Activated CD8-positive, alpha-beta memory T cell treated with anti-CD3 and anti-CD28 coated beads for 48 hours (primary cell): ENCODE measurements at regions not wholly inside any gene's neighbourhood (a gene's known extent, or its start where the extent isn't known, plus 50 kb on each side); places are given as distances from the start of the nearest gene placed in this dataset.

Experiments used
- DNase-seq, 3 experiments: peaks; one replicate each; pipeline ENCODE4 v3.0.0-alpha.2; 2020; ENCODE audit warnings: low read depth in 2 of 3, low spot score in 2 of 3

DNA sequence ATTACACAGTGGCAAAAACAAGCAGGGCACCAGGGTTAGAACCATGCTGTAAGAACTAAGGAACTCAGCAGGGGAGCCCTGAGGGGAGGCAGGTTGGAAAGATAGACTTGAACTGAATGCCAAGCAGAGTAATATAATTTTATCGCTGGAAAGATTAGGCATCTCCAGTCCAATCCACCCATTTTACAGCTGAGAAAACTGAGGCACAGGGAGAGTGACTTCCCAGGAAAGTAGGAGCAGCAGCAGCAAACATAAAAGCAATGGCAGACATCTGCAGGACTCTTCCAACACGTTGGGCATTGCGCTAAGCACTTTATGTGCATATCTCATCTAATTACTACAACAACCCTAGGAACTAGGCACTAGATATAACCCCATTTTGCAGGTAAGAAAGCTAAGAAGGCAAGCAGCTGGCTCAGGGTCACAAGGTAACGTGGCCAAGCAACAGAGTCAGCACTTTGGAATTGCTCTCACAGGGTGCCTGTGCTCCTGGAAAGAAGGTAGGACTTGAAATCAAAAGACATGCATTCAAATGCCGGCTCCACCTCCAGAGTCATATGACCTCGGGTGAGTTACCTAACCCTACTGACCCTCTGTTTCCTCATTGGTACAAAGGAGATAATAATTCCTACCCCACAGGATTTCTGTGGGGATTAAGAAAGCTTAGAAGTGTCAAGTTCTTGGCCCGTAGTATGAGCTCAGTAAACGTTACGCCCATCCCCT lies 215.3 kb downstream of the BARX2 start:
- no peak for DNase-seq

DNA sequence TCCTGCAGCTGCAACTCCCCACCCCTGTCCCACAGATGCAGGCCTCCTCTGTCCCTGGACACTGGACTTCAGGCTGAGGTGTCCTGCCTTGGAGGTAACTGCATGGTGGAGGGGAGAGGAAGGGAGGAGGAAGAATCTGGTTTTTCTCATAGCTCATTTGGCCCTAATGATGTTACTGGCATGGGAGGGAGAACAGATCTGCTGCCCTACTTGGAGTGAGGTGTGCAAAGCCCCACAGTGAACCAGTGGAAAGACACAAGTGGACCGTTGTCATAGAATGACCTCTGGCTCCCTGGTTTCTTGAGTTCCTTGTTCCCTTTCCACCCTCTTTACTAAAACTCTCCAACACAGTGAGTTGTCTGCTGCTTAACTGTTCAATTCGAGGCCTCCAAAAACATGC lies 215.9 kb downstream of the BARX2 start:
- no peak for DNase-seq

DNA sequence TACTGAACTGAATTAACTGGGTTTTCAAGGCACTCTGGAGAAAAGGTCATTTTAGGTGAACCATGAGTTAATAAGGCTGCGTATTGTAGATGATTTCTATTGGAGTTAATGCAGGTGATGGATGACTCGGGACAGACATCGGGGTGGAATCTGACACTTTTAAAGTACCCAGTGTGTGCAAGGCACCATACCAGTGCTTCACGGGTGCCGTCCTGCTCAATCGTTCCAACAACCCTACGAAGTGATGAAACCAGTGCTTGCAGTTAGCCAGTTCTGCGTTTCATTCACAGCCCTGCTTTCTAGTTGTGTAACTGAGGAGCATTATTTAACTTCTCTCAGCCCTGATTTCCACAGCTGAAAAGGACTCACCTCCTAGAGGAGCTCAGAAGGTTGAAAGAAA lies 216.5 kb downstream of the BARX2 start:
- no peak for DNase-seq

DNA sequence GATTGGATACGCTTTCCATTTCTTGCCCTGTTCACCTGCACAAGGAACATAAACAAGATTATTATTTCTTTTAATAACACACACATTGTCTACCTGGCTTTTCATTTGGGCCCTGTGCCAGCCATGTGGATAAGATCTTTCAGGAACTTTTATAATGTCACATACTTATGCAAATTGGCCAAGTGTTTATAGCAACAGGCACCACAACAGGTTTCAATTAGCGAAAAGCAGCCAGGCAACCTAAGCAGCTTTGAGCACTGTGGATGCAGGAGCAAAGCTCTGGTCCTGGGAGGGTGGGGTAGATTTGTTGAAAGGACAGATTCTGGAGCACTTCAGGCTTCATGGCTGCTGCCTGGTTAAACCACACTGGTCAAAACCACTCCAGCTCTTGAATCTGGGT lies 217.4 kb downstream of the BARX2 start:
- no peak for DNase-seq

DNA sequence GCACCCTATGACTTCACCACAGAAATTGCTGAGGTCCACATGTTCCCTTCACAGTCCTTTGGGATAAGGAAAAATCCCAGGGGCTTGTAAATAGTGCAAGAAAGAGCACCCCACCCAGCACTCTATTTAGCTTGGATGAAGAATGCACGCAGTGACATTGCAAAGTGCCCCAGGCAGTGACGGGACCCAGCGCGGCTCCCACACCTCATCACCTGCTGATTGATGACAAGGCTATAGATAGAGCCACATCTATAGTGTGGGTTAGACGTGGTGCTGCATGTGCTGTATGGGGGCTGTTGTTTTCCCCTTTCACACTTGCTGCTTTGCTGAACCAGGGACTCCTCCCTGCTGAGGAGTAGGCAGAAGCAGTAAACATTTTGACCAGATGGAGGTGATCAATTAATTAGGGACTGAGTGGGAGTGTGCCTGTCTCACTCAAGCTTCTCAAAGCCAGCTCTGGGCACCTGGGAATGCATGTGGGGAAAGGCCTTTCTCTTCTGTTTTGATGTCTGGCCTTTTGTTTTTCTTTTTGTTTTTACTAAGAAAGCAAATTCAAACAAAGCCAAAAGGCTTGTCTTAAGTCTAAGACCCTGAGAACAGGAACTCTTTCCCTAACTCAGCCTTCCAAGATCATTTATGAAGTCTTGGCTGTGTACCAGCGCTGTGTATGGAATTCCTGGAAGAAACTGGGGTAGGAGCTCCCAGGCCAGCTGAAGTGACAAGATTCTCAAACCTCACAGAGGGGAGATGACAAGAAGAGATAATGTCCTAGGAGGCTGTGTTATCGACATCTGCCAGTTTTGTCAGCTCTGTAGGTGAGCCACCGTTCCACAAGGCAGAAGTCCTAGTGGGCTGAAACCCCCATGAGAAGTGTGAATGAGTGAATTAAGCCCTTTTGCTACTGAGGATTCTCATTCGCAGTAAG lies 219.7 kb downstream of the BARX2 start:
- DNase-seq = no peak

DNA sequence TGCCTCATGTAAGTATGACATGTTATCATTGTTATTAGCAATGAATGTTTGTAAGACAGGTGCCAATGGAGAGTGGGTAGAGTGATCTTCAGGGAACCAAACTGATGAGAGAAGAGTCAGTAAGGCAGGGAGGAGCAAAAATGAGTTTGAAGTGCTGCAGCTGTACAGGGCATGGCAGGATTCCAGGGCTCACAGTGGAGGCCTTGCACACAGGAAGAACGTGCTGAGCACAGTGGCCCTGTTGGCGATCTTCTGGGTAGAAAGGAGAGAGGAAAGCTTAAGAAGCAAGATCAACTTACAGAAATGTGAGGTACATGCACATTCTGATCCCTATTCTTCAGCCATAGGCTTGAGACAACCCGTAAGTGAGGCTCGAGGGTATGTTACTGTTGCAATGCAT lies 219.3 kb upstream of the TMEM45B start:
- no peak for DNase-seq

DNA sequence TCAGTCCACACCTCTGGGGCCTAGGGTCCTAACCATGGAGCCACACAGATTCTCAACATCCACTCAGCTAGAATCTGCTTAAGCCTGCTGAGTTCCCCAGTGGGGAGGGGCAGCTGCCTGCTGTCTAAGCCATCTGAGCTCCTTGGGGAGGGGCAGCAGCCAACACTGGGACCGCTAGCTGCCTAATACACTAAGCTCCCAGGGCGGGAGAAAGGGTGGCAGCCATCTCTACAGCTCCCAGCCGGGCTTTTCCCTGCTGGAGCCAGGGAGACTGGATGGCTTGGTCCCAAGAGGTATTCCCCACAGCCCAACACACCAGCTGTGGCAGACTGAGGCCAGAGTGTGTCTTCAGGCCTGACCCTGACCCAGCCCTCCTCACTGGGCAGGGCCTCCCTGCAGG lies 217.3 kb upstream of the TMEM45B start:
- DNase-seq = no peak

DNA sequence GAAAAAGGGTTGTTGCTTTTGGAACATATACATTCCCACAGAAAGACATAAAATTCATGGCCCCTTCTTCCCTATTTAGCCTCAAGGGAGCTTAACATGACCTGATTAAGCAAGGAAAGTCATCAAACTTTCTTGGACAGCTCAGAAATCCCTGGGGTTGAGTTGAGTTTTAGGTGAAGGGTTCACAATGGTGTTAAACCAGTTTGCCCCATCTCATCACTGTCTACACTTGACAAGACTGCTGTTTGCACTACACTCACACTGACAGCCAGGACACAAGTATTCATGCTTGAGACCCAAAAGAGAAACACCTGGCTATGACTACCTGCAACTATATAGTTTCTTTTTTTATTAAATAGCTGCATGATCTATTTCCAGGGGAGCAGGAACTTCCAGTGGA lies 209.8 kb upstream of the TMEM45B start:
- DNase-seq = no peak

DNA sequence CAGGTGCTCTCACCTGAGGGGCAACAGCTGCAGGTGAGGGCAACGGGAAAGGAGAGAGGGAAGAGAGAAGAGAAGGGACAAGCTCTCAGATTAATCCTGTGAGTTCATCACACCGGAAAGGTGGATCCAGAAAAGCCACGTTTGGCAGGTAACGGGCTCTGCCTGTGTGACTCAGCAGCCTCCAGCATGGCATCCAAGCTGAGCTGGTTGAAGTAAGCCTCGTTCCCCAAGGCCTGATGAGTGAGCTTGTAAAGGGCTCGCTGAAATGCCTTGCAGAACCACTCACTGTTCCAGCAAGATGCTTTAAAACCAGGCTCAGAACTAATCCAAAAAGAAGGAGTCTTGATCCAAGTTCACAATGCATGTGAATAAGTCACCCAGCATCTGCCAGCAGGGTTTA lies 206.9 kb upstream of the TMEM45B start:
- DNase-seq = no peak

DNA sequence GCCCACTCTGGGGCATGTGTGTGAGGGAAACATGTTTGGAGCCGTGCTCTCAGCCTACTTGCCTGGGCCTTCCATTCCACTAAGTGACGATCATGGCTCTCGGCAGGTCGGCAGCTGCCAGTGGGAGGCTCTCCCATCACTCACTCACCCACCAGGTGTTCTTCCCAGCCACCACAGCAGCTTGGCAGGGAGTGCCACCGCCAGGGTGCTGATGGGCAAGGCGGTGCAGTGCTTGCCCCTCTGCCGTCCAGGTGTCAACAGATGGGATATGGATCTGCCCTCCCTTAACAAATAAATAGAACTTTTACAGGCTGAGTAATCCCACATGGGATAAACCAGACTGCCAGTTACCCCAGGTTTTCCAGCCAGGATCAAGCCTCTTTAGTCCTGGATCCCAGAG lies 205.5 kb upstream of the TMEM45B start:
- no peak for DNase-seq

DNA sequence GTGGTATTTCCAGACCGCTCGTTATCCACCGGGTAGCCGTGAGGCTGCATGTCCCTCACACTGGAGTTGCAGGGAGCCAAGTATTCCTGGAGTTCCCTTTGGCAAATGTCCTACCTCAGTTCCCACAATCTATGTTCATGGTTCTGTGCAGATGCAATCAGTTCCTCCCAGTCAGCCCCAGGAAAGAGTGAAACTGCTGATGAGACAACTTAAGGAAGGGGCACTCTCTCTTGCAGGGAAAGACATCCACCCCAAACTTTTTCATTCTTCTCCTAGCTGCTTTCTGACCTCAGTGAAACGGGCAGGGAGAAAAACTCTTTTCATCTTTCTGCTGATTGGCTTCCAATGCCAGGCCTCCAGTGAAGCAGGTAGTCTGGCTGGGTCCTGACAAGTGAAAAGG lies 205.1 kb upstream of the TMEM45B start:
- DNase-seq = no peak

DNA sequence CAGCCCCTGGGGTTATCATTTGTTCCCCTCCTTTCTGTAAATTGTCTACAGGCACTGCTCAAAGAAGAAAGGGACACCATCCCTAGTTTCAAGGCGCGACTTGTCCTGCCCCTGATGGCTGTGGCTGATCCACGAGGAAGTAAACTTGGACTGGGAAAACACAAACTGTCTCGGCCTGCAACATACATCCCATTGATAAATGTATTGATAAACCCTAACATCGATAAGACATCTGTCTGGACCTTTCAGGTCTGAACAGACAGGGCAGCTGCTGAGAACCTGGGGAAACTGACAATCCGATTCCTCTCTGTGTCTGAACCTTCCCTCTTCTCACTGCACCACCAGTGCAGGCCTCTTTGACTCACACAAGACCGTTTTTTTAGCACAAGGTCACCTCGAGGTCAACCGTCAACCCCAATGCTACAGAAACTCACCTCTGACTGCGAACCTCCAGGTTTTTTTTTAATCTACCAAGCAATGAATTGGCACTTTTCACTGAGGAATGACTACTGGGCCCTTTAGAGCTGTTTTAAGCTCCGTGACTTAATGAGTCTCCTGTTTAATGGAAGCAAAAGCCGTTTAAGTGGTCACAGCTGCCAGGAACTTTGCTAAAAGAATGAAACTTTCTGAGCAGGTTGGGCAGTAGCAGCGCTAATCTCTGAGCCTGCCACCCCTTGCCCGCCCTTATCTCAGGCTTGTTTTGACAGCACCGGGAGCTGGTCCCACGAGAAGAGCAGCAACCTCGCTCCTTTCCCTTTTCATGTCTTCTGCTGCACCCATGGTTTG lies 203.8 kb upstream of the TMEM45B start:
- DNase-seq = no peak

DNA sequence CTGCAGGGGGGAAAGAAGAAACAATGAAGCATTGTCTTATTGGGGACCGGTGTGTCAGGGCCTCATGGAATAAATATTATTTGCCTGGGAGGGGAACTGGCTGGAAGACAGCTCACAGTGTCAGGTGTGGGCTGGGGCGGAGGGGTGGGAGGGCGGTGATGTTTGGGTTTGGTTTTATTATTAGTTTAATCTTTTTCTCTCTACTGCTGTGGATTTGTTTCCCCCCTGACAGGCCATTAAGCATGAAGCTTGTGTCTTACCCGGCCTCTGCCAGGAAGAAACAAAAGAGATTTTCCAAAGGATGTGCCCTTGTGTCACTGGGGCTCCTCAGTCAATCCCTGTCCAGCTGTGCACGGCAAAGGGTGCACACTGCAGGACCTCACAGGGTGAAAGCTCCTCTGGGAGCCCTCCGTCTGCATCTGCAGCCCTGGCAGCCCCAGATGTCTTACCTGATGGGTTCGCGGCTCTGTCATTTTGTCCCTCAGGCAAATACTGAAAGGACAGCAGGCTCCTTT lies 203.1 kb upstream of the TMEM45B start:
- no peak for DNase-seq

DNA sequence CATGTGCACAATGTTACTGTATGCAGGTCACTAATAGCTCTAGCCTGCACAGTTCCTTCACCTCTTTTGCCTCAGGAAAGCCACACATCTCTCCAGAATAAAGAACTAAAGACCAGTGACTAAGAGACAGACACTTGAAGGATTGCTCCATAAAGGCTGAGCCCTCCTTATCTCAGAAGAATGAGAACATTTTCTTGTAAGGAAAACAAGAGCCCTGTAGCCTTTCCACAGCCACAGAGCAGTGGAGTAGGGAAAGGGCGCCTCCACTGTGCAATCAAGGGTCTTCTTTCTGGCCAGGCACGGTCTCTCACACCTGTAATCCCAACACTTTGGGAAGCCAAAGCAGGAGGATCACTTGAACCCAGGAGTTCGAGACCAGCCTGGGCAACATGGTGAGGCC lies 202.6 kb upstream of the TMEM45B start:
- no peak for DNase-seq

DNA sequence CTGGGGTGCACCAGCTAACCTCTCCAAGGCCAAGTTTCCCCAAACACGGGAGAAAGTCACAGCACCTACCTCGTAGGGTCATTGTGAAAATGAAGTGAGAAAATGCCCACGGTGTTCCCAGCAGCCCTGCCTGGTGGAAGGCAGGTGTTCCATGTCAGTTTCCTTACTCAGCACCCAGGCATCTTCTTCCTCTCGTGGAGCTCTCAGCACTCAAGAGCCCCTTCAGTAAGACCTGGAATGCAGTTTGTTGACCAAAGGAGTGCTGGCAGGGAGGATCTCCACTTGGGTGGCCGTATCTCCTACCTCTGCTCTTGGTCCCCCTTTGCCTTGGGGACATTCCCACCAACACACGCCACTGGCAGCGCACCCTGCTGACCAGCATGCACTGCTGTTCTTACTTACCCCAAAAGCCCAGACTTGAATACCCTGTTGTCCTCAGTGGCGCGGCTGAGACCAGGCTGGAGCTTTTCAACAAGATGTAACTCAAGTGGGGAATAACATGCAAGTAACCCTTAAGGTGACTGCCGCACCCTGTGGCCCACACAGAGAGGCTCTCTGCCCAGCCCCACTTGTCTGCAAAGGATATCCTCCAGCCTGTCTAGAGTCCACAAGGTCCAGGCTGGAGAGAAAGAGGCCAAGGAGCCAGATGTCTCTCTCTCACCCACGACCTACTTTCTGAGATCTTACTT lies 201.2 kb upstream of the TMEM45B start:
- DNase-seq = no peak

DNA sequence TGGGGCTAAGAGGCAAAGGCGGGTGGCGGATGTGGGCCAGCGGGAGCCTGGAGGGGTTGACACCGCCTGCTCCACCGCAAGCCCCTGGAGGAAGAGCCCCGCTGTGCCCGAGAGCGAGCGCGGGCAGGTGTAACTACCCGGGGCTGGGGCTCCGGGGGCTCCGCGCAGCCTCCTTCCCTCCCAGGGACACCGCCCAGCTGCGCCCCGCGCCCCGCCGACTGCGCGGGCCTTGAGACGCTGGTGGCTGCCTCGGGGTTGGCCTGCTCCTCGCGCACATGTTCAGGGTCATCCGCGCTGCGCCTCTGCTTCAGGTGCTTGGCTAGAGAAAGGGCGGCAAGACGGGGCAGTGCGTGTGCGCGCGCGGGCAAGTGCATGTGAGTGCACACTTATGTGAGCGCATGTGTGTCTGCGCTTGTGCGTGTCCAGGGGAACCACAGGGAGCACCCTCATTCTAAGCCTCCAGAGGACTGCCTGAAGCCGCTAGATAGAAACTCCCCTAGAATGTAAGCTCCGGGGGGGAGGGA lies 197.5 kb upstream of the TMEM45B start:
- DNase-seq = no peak

DNA sequence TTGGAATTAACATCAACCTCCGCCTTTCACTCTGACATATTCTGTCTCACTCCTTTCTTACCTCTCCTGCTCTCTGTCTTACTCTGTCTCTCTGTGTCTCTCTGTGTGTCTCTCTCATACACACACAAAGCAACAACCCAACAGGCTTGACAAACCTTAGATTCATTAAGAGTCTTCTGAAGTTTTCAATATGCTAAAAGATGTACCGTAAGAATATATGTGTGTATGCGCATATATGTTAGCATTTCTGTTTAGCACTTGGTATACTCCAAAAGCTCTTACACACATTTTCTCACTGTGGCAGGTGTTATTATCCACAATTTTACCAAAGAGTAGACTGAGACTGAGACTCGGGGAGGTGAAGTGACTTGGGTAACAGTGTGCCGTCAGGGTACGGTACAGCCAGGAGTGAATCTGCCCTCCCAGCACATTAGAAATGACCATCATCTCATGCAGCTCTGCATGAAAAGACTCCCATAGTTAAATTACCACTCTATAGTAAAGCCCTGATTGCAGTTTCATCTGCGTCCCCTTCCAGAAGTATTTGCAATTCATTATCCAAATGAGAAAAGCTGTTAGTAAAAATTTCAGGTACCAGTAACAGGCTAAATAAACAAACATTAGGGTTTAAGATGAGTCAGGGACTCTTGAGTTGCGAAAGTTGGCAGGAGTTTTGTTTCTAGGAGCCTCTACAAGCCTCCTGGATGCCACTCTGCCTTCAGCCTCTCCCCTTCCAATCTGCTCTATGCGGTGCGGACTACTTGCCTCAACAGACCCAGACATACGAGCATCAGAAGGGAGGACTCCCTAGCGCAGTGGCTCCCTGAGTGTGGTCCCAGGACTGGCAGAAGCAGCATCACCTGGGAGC lies 195.2 kb upstream of the TMEM45B start:
- DNase-seq = no peak

DNA sequence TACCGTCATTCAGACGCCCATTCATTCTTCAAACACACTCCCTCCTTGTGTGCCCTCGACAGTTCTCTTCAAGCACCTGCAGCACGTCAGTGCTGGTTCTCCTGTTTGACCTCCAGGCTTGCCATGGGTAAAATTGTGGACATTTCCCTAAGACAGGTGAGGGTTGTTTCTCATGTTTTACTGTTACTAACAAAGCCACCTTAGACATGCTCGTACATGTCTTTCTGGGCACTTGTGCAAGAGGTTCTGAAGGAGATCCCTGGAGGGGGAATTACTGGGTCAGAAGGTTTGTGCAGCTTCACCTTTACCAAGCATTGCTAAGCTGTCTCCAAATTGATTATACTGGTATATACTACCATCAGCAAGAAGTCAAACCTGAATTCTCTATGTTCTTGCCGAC lies 189.7 kb upstream of the TMEM45B start:
- DNase-seq = no peak

DNA sequence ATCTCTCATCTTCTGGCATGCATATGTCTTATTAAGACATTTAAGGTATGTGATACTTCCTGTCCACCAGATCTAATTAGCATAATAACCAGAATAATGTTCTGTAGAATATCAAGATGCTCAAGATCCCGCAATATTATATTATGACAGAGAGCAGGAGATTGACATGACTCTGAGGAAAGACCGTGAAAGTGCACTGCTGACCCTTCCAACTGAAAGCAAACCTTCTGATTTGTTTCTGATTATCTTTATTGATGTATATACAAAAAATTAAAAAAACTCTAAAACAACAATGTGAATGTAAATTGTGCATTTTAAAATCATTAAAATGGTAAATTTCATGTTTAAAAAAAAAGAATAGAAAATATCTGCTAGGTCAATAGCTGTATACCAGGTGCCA lies 184.4 kb upstream of the TMEM45B start:
- no peak for DNase-seq

DNA sequence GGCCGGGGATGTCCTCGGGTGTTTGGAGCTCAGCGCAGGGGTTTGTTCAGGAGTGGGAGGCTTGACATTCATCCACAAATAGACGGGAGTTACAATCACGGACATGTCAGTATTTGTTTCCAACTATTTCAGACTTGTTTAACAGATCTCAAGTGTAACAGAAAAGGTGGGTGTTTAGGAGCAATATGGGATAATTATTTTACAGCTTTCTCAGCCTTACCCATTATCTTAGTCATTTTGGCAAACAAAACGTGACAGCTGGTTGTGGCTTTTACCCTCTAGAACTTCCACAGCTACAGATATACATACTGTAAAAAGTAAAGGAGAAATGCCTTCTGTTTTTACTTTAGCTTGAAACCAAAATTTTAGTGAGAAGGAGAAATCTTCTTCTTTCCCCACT lies 178.7 kb upstream of the TMEM45B start:
- DNase-seq = no peak
